Esophagus squamous epithelium (tissue), 5 donors: ENCODE measurements at regions not wholly inside any gene's neighbourhood (a gene's known extent, or its start where the extent isn't known, plus 50 kb on each side); places are given as distances from the start of the nearest gene placed in this dataset.

ENCODE experiments used
- DNase-seq: peaks from one replicate; lab custom pipeline; 2025; lab: John Stamatoyannopoulos, UW
- H3K27ac ChIP-seq, 4 donors: fragments of 200-600 bp; sonication (generic); one replicate each; pipeline ENCODE4 v1.5.1; 2016 to 2019; ENCODE audit warnings: mild to moderate bottlenecking in 1 of 4
- H3K27me3 ChIP-seq, 4 donors: fragments of 200-600 bp; sonication (generic); 1 replicate in 3 of 4; 2 replicates in 1 of 4; pipeline versions ENCODE4 v1.5.1 to v1.6.0; 2017 to 2021; ENCODE audit warnings: antibody characterized with exemption in 1 of 4
- H3K36me3 ChIP-seq, 3 donors: fragments of 200-600 bp; sonication (generic); one replicate each; pipeline ENCODE4 v1.5.1; 2016 to 2019
- H3K4me1 ChIP-seq, 3 donors: fragments of 200-600 bp; sonication (generic); one replicate each; pipeline ENCODE4 v1.5.1; 2017 to 2019
- H3K4me3 ChIP-seq, 4 donors: fragments of 200-600 bp; sonication (generic); 1 replicate in 3 of 4; 2 replicates in 1 of 4; pipeline ENCODE4 v1.5.1; 2016 to 2019; ENCODE audit warnings: mild to moderate bottlenecking in 2 of 4, moderate library complexity in 1 of 4
- H3K9me3 ChIP-seq, 3 donors: fragments of 200-600 bp; sonication (generic); one replicate each; pipeline ENCODE4 v1.5.1; 2016 to 2019
- CTCF ChIP-seq, 6 experiments: fragments of 450-650 bp in 4 of 6; fragments of 200-600 bp in 2 of 6; sonication (generic) in 2 of 6; IDR thresholded peaks; one replicate each; pipeline ENCODE4 v1.5.1; 2016 to 2019; ENCODE audit warnings: antibody characterized with exemption in 6 of 6, mild to moderate bottlenecking in 4 of 6, moderate library complexity in 4 of 6
- POLR2A ChIP-seq, 4 donors: fragments of 450-650 bp; IDR thresholded peaks; one replicate each; pipeline ENCODE4 v1.6.1; 2017; ENCODE audit warnings: antibody characterized with exemption in 4 of 4, mild to moderate bottlenecking in 4 of 4, moderate library complexity in 3 of 4
- WGBS, 2 donors: methylation state at CpG; one replicate each; pipeline ENCODE4 v1.1.5; 2018; 5-methylcytosine and 5-hydroxymethylcytosine counted together
- intact Hi-C: fragments of 100-400 bp; cut with DNase I; formaldehyde crosslinking; loops from one replicate; pipeline ENCODE4 v1.15.0; 2022
- donor health status: DM: yes; HTN: yes; CAD: no.

GRCh38 chr9:19690128-19690527 lies 98.7 kb downstream of the SLC24A2 start:
- no peak for DNase-seq

GRCh38 chr9:19689328-19690101 lies 99.3 kb downstream of the SLC24A2 start:
- WGBS, 2 donors = 34 to 51% methylated on average over 4 of the region's 4 CpGs
- DNase-seq = no peak
- no peak overlapping the region for H3K27ac ChIP-seq
- no peaks in the 10 kb centered on the region for H3K36me3 ChIP-seq
- no peaks in the 10 kb centered on the region for H3K27me3 ChIP-seq
- no peak for TF ChIP-seq POLR2A (IDR thresholded peaks at IDR 0.05)
- no peak for TF ChIP-seq CTCF (IDR thresholded peaks at IDR 0.05)
- H3K4me1 ChIP-seq = no peaks in the 10 kb centered on the region
- no peaks in the 10 kb centered on the region for H3K9me3 ChIP-seq
- intact Hi-C loops = no loop called here
- no peak overlapping the region for H3K4me3 ChIP-seq

More at GRCh38 chr9:19690128-19690527, 98.7 kb downstream of the SLC24A2 start:
- Histone ChIP-seq H3K4me3 (no peak overlapping the region), H3K36me3 (no peaks in the 10 kb centered on the region), H3K27me3 (no peaks in the 10 kb centered on the region), H3K9me3 (no peaks in the 10 kb centered on the region), H3K27ac (no peak overlapping the region), H3K4me1 (no peaks in the 10 kb centered on the region)
- no peak for TF ChIP-seq CTCF (IDR thresholded peaks at IDR 0.05)
- TF ChIP-seq POLR2A (IDR thresholded peaks at IDR 0.05) = no peak
- 29 to 44% methylated on average over 3 to 5 of the region's 5 CpGs for WGBS, 2 donors
- intact Hi-C loops = no loop called here

DNA sequence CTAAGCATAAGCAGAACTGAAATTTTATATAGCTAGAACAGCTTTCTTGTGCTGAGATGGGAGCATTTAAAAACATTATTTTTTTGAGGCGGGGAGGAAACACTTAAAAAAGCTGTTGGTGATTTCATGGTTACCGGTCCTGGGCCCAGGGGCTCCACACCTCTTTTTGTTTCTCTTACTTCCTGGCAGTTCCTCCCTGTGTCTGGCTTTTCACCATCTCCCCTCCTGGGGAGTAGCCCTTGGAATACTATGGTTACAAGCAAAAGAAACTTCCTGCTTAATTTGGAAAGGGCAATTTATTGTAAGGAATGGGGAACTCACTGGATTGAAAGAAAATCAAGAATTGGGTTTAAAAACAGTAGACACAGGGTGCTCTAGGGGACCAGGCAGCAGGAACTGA lies 105.1 kb downstream of the SLC24A2 start:
- no peak for DNase-seq
- Histone ChIP-seq H3K9me3 (no peaks in the 10 kb centered on the region), H3K27ac (no peak overlapping the region), H3K4me1 (no peaks in the 10 kb centered on the region), H3K27me3 (no peaks in the 10 kb centered on the region), H3K4me3 (no peak overlapping the region), H3K36me3 (no peaks in the 10 kb centered on the region)
- WGBS, 2 donors = 42 to 49% methylated on average over 2 of the region's 2 CpGs
- TF ChIP-seq CTCF (IDR thresholded peaks at IDR 0.05) (no peak), POLR2A (IDR thresholded peaks at IDR 0.05) (no peak)
- intact Hi-C loops = no loop called here

- H3K9me3 ChIP-seq = no peaks in the 10 kb centered on the region
- H3K27me3 ChIP-seq = no peaks in the 10 kb centered on the region
- 70 to 76% methylated on average over 2 of the region's 2 CpGs for WGBS, 2 donors
- H3K27ac ChIP-seq = no peak overlapping the region
- H3K4me1 ChIP-seq = no peaks in the 10 kb centered on the region
- TF ChIP-seq POLR2A (IDR thresholded peaks at IDR 0.05) (no peak), CTCF (IDR thresholded peaks at IDR 0.05) (no peak)
- no peak for DNase-seq
- intact Hi-C loops = no loop called here
- no peak overlapping the region for H3K4me3 ChIP-seq
- H3K36me3 ChIP-seq = no peaks in the 10 kb centered on the region
These were observed 106.4 kb downstream of the SLC24A2 start for GRCh38 chr9:19682397-19682796.

GRCh38 chr9:19681846-19682245 lies 107.0 kb downstream of the SLC24A2 start:
- intact Hi-C loops = no loop called here
- H3K27me3 ChIP-seq = no peaks in the 10 kb centered on the region
- H3K4me3 ChIP-seq = no peak overlapping the region
- H3K27ac ChIP-seq = no peak overlapping the region
- WGBS, 2 donors = 50 to 68% methylated on average over 3 of the region's 3 CpGs
- DNase-seq = no peak
- no peak for TF ChIP-seq POLR2A (IDR thresholded peaks at IDR 0.05)
- TF ChIP-seq CTCF (IDR thresholded peaks at IDR 0.05) = no peak
- no peaks in the 10 kb centered on the region for H3K36me3 ChIP-seq
- no peaks in the 10 kb centered on the region for H3K9me3 ChIP-seq
- no peaks in the 10 kb centered on the region for H3K4me1 ChIP-seq
